Tibial artery (tissue), 4 donors: ENCODE measurements at regions not wholly inside any gene's neighbourhood (a gene's known extent, or its start where the extent isn't known, plus 50 kb on each side); places are given as distances from the start of the nearest gene placed in this dataset.
"Not testable (repeated sequence)": the region's sequence is repeated elsewhere in the genome, so short reads cannot be mapped to it uniquely, and the experiment has no call there.

Source experiments
- DNase-seq, 2 donors: peaks; one replicate each; pipeline ENCODE4 v3.0.0-alpha.2; 2019
- H3K27ac ChIP-seq, 2 donors: fragments of 200-600 bp; sonication (generic) in 1 of 2; 1 replicate in 1 of 2; 2 replicates in 1 of 2; pipeline ENCODE4 v1.5.1; 2018 to 2019; ENCODE audit warnings: mild to moderate bottlenecking in 1 of 2
- H3K27me3 ChIP-seq, 2 donors: fragments of 200-600 bp; sonication (generic) in 1 of 2; one replicate each; pipeline versions ENCODE4 v1.5.1 to v1.6.0; 2016 to 2019
- H3K36me3 ChIP-seq, 3 donors: fragments of 200-600 bp; sonication (generic) in 2 of 3; one replicate each; pipeline ENCODE4 v1.5.1; 2016 to 2019; ENCODE audit warnings: mild to moderate bottlenecking in 2 of 3
- H3K4me1 ChIP-seq, 4 donors: fragments of 200-600 bp; sonication (generic) in 2 of 4; 1 replicate in 3 of 4; 2 replicates in 1 of 4; pipeline ENCODE4 v1.5.1; 2016 to 2019
- H3K4me3 ChIP-seq, 2 donors: fragments of 200-600 bp; sonication (generic) in 1 of 2; 1 replicate in 1 of 2; 2 replicates in 1 of 2; pipeline ENCODE4 v1.5.1; 2018 to 2019; ENCODE audit warnings: mild to moderate bottlenecking in 2 of 2
- H3K9me3 ChIP-seq, 3 donors: fragments of 200-600 bp; sonication (generic) in 1 of 3; one replicate each; pipeline ENCODE4 v1.5.1; 2016 to 2019
- CTCF ChIP-seq, 2 experiments: fragments of 200-600 bp in 1 of 2; fragments of 450-650 bp in 1 of 2; IDR thresholded peaks; one replicate each; pipeline ENCODE4 v1.5.1; 2017 to 2019; ENCODE audit warnings: antibody characterized with exemption in 2 of 2, mild to moderate bottlenecking in 1 of 2, moderate library complexity in 1 of 2
- intact Hi-C: fragments of 100-400 bp; cut with DNase I; formaldehyde crosslinking; loops from one replicate; pipeline ENCODE4 v1.15.0; 2023; ENCODE audit warnings: low total_unique reads

- peaks cover 0 to 23% of the 10 kb centered on the region in 2 donors for H3K27me3 ChIP-seq
- no peak for TF ChIP-seq CTCF (IDR thresholded peaks at IDR 0.05)
- no peak overlapping the region for H3K27ac ChIP-seq
- H3K4me3 ChIP-seq, result no peak overlapping the region
- no peaks in the 10 kb centered on the region for H3K36me3 ChIP-seq
- H3K9me3 ChIP-seq, result no peaks in the 10 kb centered on the region
- intact Hi-C loops, result no loop called here
- H3K4me1 ChIP-seq, result no peaks in the 10 kb centered on the region
- DNase-seq, result no peak
Observed at GRCh38 chr12:107853479-107853878, 79.0 kb downstream of the ASCL4 start.

- no peak overlapping the region for H3K4me3 ChIP-seq
- H3K36me3 ChIP-seq, result no peaks in the 10 kb centered on the region
- intact Hi-C loops, result no loop called here
- peaks cover 0 to 9% of the 10 kb centered on the region in 2 donors for H3K27me3 ChIP-seq
- no peak for DNase-seq
- no peak overlapping the region for H3K27ac ChIP-seq
- no peak for TF ChIP-seq CTCF (IDR thresholded peaks at IDR 0.05)
- H3K4me1 ChIP-seq, result no peaks in the 10 kb centered on the region
- H3K9me3 ChIP-seq, result no peaks in the 10 kb centered on the region
Observed at GRCh38 chr12:107855471-107855870, 81.0 kb downstream of the ASCL4 start.

GRCh38 chr12:107856096-107856495, 81.6 kb downstream of the ASCL4 start:
- TF ChIP-seq CTCF (IDR thresholded peaks at IDR 0.05), result no peak
- Histone ChIP-seq H3K27me3 (peaks cover 0 to 10% of the 10 kb centered on the region in 2 donors), H3K36me3 (no peaks in the 10 kb centered on the region), H3K9me3 (no peaks in the 10 kb centered on the region), H3K4me1 (no peaks in the 10 kb centered on the region), H3K27ac (no peak overlapping the region), H3K4me3 (no peak overlapping the region)
- no peak for DNase-seq
- intact Hi-C loops, result no loop called here

GRCh38 chr12:107857191-107857590, 82.7 kb downstream of the ASCL4 start:
- Histone ChIP-seq H3K36me3 (no peaks in the 10 kb centered on the region), H3K4me1 (no peaks in the 10 kb centered on the region), H3K4me3 (no peak overlapping the region), H3K9me3 (no peaks in the 10 kb centered on the region), H3K27me3 (peaks cover 0 to 14% of the 10 kb centered on the region in 2 donors), H3K27ac (no peak overlapping the region)
- no peak for DNase-seq
- intact Hi-C loops, result no loop called here
- TF ChIP-seq CTCF (IDR thresholded peaks at IDR 0.05), result no peak

GRCh38 chr12:107859367-107859766, 84.9 kb downstream of the ASCL4 start:
- Histone ChIP-seq H3K9me3 (no peaks in the 10 kb centered on the region), H3K27ac (no peak overlapping the region), H3K4me3 (no peak overlapping the region), H3K36me3 (no peaks in the 10 kb centered on the region), H3K4me1 (peaks cover 0 to 5% (median 2%) of the 10 kb centered on the region in 4 donors), H3K27me3 (peaks cover 0 to 17% of the 10 kb centered on the region in 2 donors)
- no peak for TF ChIP-seq CTCF (IDR thresholded peaks at IDR 0.05)
- intact Hi-C loops, result no loop called here
- DNase-seq, result no peak

GRCh38 chr12:107864235-107864634, 89.7 kb downstream of the ASCL4 start:
- H3K27ac ChIP-seq, result no peak overlapping the region
- peak overlapping the region in 1 of 2 donors; percentile 25 for H3K4me3 ChIP-seq
- peaks cover 0 to 10% of the 10 kb centered on the region in 2 donors for H3K27me3 ChIP-seq
- TF ChIP-seq CTCF (IDR thresholded peaks at IDR 0.05), result no peak
- H3K9me3 ChIP-seq, result no peaks in the 10 kb centered on the region
- peaks cover 0 to 5% (median 2%) of the 10 kb centered on the region in 4 donors for H3K4me1 ChIP-seq
- no peak for DNase-seq
- intact Hi-C loops, result no loop called here
- no peaks in the 10 kb centered on the region for H3K36me3 ChIP-seq

GRCh38 chr12:107864727-107865126, 90.2 kb downstream of the ASCL4 start:
- H3K4me1 ChIP-seq, DNase-seq, H3K4me3 ChIP-seq, H3K36me3 ChIP-seq, intact Hi-C loops, H3K27ac ChIP-seq, H3K9me3 ChIP-seq: not testable (repeated sequence)
- peaks cover 0 to 10% of the 10 kb centered on the region in 2 donors for H3K27me3 ChIP-seq
